HG03565 (cell line): ENCODE measurements at regions not wholly inside any gene's neighbourhood (a gene's known extent, or its start where the extent isn't known, plus 50 kb on each side); places are given as distances from the start of the nearest gene placed in this dataset.

Experiments
- ATAC-seq: cut with Tn5 transposase; IDR thresholded peaks from one replicate; pipeline ENCODE4 v1.9.1; 2021; ENCODE audit warnings: mild to moderate bottlenecking, moderate library complexity; ENCODE audit not compliant: unreplicated experiment

- no peak for ATAC-seq
Measured at GRCh38 chr5:173823721-173824567, 64.2 kb upstream of the CPEB4 start.

DNA sequence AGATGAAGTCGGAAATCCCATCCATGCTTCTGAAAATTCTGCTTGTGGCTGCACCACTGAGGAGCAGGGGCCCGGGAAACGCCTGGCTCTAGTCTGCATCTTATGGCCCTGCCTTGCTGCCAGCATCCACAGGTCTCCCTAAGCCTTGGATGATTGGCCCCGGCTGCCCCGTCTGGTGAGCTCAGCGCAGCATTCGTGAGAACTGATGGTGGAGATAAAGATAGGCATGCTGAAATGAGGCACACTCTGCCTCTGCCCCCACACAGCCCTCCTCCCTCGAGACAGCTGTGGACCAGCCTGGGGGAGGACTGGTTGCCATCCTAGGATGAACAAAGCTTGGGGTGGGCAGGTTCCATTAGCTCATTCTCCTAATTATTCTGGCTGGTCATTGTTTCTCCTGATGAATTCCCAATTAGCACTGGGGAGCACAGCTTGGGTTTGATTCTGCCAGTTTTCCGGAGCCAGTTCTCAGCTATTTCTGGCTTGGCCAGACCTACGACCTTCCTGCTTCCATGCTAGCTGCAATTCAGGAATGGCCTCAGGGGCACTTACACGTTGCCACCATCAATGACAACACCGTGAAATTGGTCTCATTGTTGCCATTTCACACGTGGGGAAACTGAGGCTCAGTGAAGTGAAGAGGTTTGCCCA lies 62.8 kb upstream of the CPEB4 start:
- ATAC-seq = no peak

GRCh38 chr5:173826086-173826427 lies 62.1 kb upstream of the CPEB4 start:
- ATAC-seq = no peak

- ATAC-seq = no peak
Measured at GRCh38 chr5:173826428-173827350, 61.5 kb upstream of the CPEB4 start.

DNA sequence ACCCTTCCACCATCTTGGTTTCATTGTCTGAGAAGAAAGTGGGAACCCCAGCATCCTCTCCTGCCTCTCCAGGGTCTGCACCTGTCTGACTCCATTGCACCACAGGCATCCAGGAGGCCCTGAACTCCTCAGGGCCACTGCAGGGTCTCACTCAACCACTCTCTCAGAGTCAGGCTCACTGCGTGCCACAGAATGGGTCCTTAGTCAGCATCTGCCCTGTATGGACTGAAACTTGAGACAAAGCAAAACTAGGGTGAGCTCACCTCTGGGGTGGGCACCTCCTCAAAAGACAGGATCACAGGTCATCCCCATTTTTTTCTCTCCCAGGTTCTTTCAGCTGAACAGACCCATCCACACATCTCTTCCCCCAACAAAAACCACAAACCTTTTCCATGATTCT lies 59.2 kb upstream of the CPEB4 start:
- ATAC-seq = no peak

DNA sequence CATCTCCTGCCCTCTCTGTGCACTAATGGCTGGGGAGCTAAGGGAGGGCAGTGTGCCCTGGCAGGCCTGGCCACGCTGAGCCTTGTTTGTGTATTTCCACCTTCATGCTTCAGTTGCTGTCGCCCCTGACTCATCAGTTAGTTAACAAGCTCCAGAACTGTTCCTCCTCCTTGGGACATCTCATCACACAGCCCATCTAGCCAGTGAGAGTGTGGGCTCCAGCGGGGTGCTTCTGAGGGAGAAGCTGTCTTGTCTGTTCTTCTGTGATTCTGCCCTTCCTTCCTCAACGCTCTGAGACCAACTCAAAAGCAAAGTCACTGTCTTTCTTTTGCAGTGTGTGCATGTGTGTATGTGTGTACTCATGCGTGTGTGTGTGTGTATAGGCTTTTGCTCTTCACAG lies 58.3 kb upstream of the CPEB4 start:
- ATAC-seq = no peak

- ATAC-seq = no peak
Measured at GRCh38 chr5:173830421-173830820, 57.7 kb upstream of the CPEB4 start.

DNA sequence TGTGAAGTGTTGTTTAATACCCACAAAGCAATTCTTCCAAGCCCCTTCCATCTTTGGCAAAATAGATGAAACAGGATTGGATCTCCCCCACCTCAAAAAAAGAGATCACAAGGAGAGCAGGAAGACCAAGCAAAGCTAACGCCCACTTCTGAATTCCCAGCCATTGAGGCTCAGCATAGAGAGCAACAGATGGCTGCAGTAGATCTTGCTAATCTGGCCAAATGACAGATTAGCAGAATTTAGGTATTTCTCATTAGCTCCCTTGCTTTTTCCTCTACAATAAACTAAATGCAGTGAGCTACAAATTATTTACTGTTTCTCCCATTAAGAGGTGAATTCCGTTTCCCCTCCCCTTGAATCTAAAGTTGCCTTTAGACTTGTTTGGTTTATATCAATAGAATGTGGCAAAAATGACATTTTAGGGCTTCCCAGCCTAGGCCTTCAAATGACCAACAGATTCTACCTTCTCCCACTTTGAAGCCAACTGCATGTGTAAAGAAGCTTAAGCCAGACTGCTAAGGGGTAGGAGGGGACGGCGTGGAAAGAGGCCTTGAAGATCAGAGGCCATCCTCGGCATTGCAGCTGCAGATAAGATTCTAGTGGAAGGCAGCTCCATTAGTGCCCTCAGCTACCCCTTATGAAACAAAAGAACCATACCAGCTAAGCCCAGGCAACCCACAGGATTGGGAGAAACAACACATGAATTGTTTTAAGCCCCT lies 56.8 kb upstream of the CPEB4 start:
- no peak for ATAC-seq

- ATAC-seq = no peak
Measured at GRCh38 chr5:173832386-173832785, 55.8 kb upstream of the CPEB4 start.

DNA sequence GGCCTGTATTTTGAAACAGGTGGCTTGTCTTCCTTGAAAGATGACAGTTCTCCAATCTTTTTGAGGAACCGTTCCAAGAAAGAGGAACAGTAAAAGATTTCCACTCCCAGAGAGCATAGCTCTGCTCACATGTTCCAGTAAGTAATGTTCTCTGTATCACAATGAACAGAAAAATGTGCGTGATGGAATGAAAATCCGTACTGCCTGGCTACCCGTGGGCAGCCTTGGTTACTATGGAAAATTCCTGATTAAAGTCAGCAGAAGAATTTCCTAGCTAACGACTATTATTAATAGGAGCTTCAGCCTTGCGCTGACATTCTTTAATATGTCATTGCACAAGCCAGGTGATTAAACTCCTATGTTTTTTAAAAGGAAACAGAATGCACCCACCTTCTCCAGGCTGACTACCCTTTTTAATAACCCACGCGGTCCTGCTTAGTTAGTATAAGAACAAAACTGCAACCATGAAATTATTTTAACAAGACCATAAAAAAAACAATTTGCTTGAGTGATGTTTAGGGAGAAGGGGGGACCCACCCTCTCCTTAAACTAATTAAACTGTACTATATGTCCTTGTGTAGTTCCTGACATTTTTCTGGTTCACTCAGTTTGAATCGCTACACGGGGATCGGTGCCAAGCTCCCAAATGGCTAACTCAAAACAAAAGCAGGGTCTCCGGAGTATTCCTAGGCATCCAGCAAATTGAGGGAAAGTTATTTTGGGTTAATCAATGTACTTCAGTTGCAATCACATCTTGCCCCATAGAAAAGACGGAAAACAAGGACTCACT lies 54.8 kb upstream of the CPEB4 start:
- ATAC-seq = no peak

DNA sequence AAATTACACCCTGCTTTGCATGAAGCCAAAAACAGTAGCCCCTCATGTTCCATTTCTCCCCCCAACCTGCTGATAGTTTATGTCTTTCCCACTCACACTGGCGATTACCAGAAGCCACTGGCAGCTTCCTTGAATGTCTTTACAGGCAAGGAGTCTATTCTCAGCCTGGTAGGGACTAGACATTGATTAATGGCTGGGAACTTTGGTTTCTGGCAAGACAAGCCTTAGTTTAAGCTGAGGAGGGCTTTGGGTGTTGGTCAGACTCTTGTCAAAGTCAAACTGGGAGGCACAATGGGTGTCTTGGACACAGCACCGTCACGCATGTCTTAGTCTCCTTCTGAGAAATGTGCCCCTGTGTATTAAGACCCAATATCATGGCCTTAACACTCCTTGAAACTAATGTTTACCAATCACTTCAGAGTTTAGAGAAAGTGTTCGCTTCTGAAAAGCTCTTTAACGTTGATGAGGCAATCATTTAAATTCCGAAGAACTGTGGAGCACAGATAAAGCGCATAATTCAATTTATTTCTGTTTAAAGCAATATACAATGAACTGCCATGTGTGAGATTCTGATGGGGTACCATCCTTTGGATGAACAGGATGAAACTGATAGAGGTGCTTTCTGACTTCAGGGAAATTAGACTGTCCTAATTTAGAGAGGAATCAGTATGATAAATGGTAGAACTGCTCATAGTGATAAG lies 53.9 kb upstream of the CPEB4 start:
- ATAC-seq = no peak

DNA sequence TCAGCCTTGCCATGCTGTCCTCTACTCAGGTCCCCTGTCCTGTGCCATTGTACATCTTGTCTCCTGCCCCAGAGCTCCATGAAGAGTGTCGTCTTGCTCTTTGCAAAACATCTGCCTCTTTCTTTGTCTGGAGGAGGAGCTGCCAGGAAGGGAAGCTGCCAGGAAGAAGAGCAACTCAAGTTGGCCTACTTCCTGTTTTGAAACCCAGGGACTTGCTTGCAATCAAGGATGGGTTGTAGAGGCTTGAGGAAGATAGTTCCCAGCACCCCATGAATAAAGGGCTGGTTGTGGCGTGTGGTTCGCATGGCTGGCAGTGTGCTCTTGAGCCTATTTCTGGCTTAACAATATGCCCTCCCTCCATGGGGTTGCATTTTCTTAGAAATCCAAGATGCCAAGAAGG lies 53.0 kb upstream of the CPEB4 start:
- ATAC-seq = no peak

DNA sequence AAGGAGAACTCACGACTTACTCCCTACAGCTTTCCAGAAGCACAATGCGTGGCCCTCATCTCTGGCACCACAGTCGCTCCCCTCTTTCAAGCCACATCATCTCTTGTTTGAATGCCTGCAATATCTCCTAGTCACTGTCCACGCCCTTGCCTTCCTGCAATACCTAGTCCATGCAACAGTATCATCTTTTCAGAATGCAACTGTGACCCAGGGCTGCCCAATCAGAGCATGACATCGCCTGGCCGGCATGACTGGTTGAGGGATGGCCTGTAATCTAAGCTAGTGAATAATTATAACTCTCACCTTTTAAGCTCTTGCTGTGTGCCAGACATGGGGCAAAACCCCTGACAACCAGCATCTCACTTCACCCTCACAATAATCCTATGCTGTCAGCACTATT lies 52.5 kb upstream of the CPEB4 start:
- no peak for ATAC-seq

DNA sequence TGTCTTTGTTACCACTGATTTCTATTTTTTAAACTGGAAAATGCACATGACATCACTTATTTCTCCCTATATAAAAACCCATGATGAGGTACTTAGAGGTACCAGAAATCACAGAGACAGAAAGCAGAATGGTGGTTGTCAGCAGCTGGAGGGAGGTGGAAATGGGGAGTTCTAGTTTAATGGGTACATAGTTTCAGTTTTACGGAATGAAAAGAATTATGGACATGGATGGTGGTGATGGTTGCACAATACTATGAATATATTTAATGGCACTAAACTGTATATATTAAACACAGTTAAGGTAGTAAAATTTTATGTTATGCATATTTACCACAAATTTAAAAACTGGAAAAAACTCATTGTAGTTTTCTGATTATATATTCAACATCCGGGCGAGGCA lies 50.5 kb upstream of the CPEB4 start:
- no peak for ATAC-seq
